Cardiac fibroblast (primary cell): ENCODE measurements at regions not wholly inside any gene's neighbourhood (a gene's known extent, or its start where the extent isn't known, plus 50 kb on each side); places are given as distances from the start of the nearest gene placed in this dataset.

Experiments
- DNase-seq, 2 donors: peaks; one replicate each; pipeline versions ENCODE4 v3.0.0 to v3.0.0-alpha.2; 2010; ENCODE audit warnings: low read depth in 2 of 2
- H3K4me3 ChIP-seq, 2 donors: replicated peaks in 1 of 2; 1 replicate in 1 of 2; 2 replicates in 1 of 2; pipeline ENCODE4 v1.5.1; 2011; ENCODE audit warnings: low read depth in 2 of 2, low read length in 2 of 2, mild to moderate bottlenecking in 2 of 2, moderate library complexity in 1 of 2
- TF ChIP-seq, protein P1 (sequence below): IDR thresholded peaks from one replicate; pipeline ENCODE4 v1.5.1; 2011; ENCODE audit warnings: low read depth, mild to moderate bottlenecking, low read length, inconsistent platforms

GRCh38 chr15:61746589-61746988 is 313.7 kb downstream of the VPS13C start:
- DNase-seq = no peak
- H3K4me3 ChIP-seq = no peak overlapping the region
- TF ChIP-seq, protein P1, sequence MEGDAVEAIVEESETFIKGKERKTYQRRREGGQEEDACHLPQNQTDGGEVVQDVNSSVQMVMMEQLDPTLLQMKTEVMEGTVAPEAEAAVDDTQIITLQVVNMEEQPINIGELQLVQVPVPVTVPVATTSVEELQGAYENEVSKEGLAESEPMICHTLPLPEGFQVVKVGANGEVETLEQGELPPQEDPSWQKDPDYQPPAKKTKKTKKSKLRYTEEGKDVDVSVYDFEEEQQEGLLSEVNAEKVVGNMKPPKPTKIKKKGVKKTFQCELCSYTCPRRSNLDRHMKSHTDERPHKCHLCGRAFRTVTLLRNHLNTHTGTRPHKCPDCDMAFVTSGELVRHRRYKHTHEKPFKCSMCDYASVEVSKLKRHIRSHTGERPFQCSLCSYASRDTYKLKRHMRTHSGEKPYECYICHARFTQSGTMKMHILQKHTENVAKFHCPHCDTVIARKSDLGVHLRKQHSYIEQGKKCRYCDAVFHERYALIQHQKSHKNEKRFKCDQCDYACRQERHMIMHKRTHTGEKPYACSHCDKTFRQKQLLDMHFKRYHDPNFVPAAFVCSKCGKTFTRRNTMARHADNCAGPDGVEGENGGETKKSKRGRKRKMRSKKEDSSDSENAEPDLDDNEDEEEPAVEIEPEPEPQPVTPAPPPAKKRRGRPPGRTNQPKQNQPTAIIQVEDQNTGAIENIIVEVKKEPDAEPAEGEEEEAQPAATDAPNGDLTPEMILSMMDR = no peak

GRCh38 chr15:61743345-61743909 is 316.8 kb downstream of the VPS13C start:
- TF ChIP-seq, protein P1 = no peak
- no peak for DNase-seq
- H3K4me3 ChIP-seq = no peak overlapping the region

- no peak for DNase-seq
- TF ChIP-seq, protein P1 = no peak
- no peak overlapping the region for H3K4me3 ChIP-seq
Observed at GRCh38 chr15:61742591-61742990, 317.7 kb downstream of the VPS13C start.

DNA sequence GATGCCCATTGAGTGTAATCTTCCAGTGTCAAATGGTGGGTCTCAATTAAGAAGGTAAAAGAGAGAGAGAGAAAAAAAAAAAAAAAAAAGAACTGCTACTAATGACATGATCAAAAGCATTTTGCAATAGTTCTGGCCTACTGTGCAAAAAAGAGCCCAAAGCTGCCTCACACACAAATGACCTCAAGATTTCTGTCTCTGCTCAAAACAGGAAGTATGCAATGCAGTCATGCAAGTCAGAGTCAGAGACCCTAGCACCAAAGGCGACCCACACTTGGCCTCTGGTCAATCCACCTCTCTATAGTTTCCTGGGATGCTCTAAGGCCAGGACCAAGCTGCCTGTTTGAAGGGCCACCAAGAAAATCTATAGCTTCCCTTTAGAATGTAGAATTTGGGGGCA is 323.5 kb downstream of the VPS13C start:
- H3K4me3 ChIP-seq = no peak overlapping the region
- TF ChIP-seq, protein P1 = no peak
- DNase-seq = no peak

GRCh38 chr15:61731099-61731498 is 329.1 kb downstream of the VPS13C start:
- H3K4me3 ChIP-seq = no peak overlapping the region
- DNase-seq = no peak
- TF ChIP-seq, protein P1 = no peak

DNA sequence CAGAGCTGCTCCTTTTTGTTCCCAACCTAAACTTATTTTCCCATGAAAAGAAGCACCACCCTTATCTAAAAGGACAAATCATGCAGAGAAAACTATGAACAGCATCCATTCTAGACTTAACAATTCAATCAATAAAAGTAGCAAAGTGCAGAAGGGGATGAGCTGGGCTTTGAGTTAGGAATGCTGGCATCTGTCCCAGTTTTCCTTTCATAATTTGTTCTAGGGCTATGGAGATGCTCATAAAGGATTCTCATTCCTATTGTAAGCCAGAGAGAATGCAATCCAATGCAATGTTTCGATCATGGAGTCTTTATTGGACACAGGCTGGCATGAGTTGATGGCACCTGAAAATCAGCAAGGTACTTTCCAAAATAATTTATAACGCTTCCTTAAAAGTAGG is 330.6 kb downstream of the VPS13C start:
- DNase-seq = no peak
- TF ChIP-seq, protein P1 = no peak
- no peak overlapping the region for H3K4me3 ChIP-seq

- TF ChIP-seq, protein P1 = no peak
- no peak for DNase-seq
- no peak overlapping the region for H3K4me3 ChIP-seq
Observed at GRCh38 chr15:61726166-61726565, 334.1 kb downstream of the VPS13C start.
